H1 (cell line): ENCODE measurements at regions not wholly inside any gene's neighbourhood (a gene's known extent, or its start where the extent isn't known, plus 50 kb on each side); places are given as distances from the start of the nearest gene placed in this dataset.

Experiments used
- RAD21 ChIP-seq, 2 experiments: IDR thresholded peaks in 1 of 2; conservative IDR thresholded peaks in 1 of 2; 2 replicates each; pipeline ENCODE4 v1.6.1; 2011; ENCODE audit warnings: low read depth in 2 of 2, low read length in 2 of 2, improper control_type of control experiment in 1 of 2, inconsistent platforms in 1 of 2, mild to moderate bottlenecking in 1 of 2, moderate library complexity in 1 of 2

DNA sequence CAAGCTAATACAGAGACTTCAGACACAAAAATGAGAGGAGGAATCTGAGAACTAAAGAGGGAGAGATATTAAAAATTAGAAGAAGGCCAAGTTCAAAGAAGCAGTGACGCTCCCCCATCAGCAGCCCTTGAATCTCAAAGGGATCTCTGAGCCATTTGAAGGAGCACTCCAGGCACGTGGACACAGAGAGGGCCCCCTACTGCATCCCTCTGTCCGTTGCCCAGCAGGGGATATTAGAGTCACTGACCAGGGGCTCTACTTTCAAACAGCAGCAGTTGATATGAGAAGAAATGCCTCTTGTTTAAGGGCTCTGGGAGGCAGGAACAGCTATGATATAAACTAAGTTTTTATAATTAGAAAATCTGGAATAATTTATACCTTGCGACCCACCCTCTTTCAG, 479.0 kb upstream of the SALL1 start (continued):
- peak in 1 of 2 experiments; percentile 28; a peak in 1 of 4 replicates for TF ChIP-seq RAD21 (IDR thresholded peaks at IDR 0.05 in 1 of 2, conservative IDR thresholded peaks at IDR 0.05 in 1 of 2; ENCODE audit: low read depth in 2 of 2, low read length in 2 of 2)
